ENCODE measurements at regions not wholly inside any gene's neighbourhood (a gene's known extent, or its start where the extent isn't known, plus 50 kb on each side); places are given as distances from the start of the nearest gene placed in this dataset.

GRCh38 chr3:106172780-106173179 lies 304.0 kb upstream of the CBLB start:
- TF ChIP-seq, protein P1, sequence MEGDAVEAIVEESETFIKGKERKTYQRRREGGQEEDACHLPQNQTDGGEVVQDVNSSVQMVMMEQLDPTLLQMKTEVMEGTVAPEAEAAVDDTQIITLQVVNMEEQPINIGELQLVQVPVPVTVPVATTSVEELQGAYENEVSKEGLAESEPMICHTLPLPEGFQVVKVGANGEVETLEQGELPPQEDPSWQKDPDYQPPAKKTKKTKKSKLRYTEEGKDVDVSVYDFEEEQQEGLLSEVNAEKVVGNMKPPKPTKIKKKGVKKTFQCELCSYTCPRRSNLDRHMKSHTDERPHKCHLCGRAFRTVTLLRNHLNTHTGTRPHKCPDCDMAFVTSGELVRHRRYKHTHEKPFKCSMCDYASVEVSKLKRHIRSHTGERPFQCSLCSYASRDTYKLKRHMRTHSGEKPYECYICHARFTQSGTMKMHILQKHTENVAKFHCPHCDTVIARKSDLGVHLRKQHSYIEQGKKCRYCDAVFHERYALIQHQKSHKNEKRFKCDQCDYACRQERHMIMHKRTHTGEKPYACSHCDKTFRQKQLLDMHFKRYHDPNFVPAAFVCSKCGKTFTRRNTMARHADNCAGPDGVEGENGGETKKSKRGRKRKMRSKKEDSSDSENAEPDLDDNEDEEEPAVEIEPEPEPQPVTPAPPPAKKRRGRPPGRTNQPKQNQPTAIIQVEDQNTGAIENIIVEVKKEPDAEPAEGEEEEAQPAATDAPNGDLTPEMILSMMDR (IDR thresholded peaks at IDR 0.05): no peak
- TF ChIP-seq ZFX (IDR thresholded peaks at IDR 0.05; ENCODE audit: borderline replicate concordance): no peak

Measured in 22Rv1 (cell line).